OCI-LY1 (cell line): ENCODE measurements at regions not wholly inside any gene's neighbourhood (a gene's known extent, or its start where the extent isn't known, plus 50 kb on each side); places are given as distances from the start of the nearest gene placed in this dataset.

Experiments
- CTCF ChIP-seq: fragments of 200-600 bp; sonication (generic), shearing (Covaris generic); IDR thresholded peaks from 2 replicates; pipeline ENCODE4 v1.5.1; 2017; ENCODE audit warnings: mild to moderate bottlenecking, antibody characterized with exemption, low read length, moderate library complexity, mixed read lengths
- EZH2 ChIP-seq: fragments of 200-600 bp; sonication (generic), shearing (Covaris generic); IDR thresholded peaks from 2 replicates; pipeline ENCODE4 v1.8.0; 2017; ENCODE audit warnings: borderline replicate concordance, mixed run types, mild to moderate bottlenecking, antibody characterized with exemption, low read length, moderate library complexity, mixed read lengths

- TF ChIP-seq CTCF (no peak), EZH2 (no peak)
These were observed 119.5 kb upstream of the RTL1 start for GRCh38 chr14:101022916-101023435.
